SK-N-MC (cell line): ENCODE measurements at regions not wholly inside any gene's neighbourhood (a gene's known extent, or its start where the extent isn't known, plus 50 kb on each side); places are given as distances from the start of the nearest gene placed in this dataset.

Source experiments
- EZH2 ChIP-seq: fragments of 200-600 bp; sonication (generic); IDR thresholded peaks from one replicate; pipeline ENCODE4 v1.6.1; 2017; ENCODE audit warnings: antibody characterized with exemption
- FOXP2 ChIP-seq: optimal IDR thresholded peaks from 2 replicates; pipeline ENCODE3; 2011; ENCODE audit warnings: mild to moderate bottlenecking, moderate library complexity; ENCODE audit not compliant: insufficient read depth; ENCODE audit errors: extremely low read length, control extremely low read depth
- POLR2AphosphoS5 ChIP-seq: IDR thresholded peaks from 2 replicates; pipeline ENCODE4 v1.6.1; 2012; ENCODE audit warnings: mild to moderate bottlenecking, low read depth, low read length, borderline replicate concordance

DNA sequence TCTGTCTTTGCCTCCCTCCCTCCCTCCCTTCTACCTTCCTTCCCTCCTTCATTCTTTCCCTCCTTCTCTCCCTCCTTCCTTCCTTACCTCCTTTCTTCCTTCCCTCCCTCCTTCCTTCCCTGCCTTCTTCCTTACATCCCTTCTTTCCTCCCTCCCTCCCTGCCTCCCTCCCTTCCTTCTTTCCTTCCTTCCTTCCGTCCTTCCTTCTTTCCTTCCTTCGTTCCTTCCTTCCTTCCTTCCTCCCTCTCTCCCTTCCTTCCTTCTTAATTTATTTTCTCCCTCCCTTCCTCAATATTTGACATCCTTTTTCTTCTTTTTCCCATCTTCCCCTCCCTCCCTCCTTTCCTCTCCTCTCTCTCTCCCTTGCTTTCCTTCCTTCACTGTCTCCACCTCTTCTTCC lies 301.8 kb downstream of the GATA3 start:
- no peak for TF ChIP-seq POLR2AphosphoS5
- no peak for TF ChIP-seq EZH2
- TF ChIP-seq FOXP2: no peak
